ENCODE measurements at regions not wholly inside any gene's neighbourhood (a gene's known extent, or its start where the extent isn't known, plus 50 kb on each side); places are given as distances from the start of the nearest gene placed in this dataset.

- TF ChIP-seq EZH2 (IDR thresholded peaks at IDR 0.05; ENCODE audit: insufficient read depth, poor library complexity, severe bottlenecking) (no peak), EZH2phosphoT487 (IDR thresholded peaks at IDR 0.05; ENCODE audit: insufficient read depth, low read depth) (no peak)
These were observed 62.5 kb downstream of the MRPL36 start for GRCh38 chr5:1736889-1737711.

Data from GM23248 (cell line).